ENCODE measurements at regions not wholly inside any gene's neighbourhood (a gene's known extent, or its start where the extent isn't known, plus 50 kb on each side); places are given as distances from the start of the nearest gene placed in this dataset.
A peak's percentile ranks its signal among the peaks of the same experiment; 100 is the strongest.
"Not testable (repeated sequence)": the region's sequence is repeated elsewhere in the genome, so short reads cannot be mapped to it uniquely, and the experiment has no call there.

DNA sequence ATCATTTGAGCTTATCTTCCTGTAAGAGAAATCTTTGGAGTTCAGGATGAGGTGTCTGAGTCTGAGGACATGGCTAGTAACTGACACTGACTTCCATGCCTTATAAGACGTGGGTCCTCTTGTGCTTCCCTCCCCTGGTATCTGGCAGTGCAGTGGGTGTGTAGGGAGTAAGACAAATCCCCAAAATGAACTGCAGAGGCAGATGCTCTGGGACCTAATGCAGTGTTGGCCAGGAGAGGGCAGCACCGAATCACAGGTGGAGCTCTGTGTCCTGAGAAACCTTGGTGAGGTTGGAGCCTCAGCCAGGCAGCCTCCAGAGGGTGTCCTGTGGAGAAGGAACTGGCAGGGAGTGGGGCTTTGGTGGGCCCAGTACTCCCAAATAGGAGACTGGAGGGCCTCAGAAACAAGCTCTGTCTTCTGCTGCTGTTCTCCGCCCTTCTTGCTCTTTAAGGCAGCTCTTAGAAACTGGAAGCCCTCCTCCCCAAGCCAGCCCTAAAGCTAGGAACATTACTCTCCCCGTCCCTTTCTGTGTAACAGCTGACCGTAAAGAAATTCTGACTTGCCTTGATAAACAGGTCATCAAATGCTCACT lies 196.8 kb downstream of the CCNG2 start:
- TF ChIP-seq, protein P1, sequence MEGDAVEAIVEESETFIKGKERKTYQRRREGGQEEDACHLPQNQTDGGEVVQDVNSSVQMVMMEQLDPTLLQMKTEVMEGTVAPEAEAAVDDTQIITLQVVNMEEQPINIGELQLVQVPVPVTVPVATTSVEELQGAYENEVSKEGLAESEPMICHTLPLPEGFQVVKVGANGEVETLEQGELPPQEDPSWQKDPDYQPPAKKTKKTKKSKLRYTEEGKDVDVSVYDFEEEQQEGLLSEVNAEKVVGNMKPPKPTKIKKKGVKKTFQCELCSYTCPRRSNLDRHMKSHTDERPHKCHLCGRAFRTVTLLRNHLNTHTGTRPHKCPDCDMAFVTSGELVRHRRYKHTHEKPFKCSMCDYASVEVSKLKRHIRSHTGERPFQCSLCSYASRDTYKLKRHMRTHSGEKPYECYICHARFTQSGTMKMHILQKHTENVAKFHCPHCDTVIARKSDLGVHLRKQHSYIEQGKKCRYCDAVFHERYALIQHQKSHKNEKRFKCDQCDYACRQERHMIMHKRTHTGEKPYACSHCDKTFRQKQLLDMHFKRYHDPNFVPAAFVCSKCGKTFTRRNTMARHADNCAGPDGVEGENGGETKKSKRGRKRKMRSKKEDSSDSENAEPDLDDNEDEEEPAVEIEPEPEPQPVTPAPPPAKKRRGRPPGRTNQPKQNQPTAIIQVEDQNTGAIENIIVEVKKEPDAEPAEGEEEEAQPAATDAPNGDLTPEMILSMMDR (conservative IDR thresholded peaks at IDR 0.05; ENCODE audit: low read depth in 2 of 2) = peak in 1 of 2 experiments; percentile 47; a peak in 2 of 4 replicates
- H3K27ac Mint-ChIP-seq; H3K4me1 Mint-ChIP-seq; H3K4me3 Mint-ChIP-seq; H3K27ac ChIP-seq (ENCODE audit: low read depth); H3K4me1 ChIP-seq (ENCODE audit: insufficient read depth); H3K79me2 ChIP-seq (replicated peaks; ENCODE audit: insufficient read depth); H3K4me3 ChIP-seq; H3K36me3 ChIP-seq (ENCODE audit: insufficient read depth); H3K4me2 ChIP-seq; H3K9me3 Mint-ChIP-seq; DNase-seq (ENCODE audit: low spot score); H3K36me3 Mint-ChIP-seq (ENCODE audit: low read depth); H3K27me3 ChIP-seq (ENCODE audit: insufficient read depth); H3K27me3 Mint-ChIP-seq (ENCODE audit: insufficient read depth, low read depth, poor library complexity); H3K9me2 ChIP-seq (ENCODE audit: insufficient read depth); H4K20me1 ChIP-seq (replicated peaks; ENCODE audit: insufficient read depth); H2AFZ ChIP-seq; H3F3A ChIP-seq (replicated peaks; ENCODE audit: low read depth): not testable (repeated sequence)
- ATAC-seq = peak; percentile 99

DNA sequence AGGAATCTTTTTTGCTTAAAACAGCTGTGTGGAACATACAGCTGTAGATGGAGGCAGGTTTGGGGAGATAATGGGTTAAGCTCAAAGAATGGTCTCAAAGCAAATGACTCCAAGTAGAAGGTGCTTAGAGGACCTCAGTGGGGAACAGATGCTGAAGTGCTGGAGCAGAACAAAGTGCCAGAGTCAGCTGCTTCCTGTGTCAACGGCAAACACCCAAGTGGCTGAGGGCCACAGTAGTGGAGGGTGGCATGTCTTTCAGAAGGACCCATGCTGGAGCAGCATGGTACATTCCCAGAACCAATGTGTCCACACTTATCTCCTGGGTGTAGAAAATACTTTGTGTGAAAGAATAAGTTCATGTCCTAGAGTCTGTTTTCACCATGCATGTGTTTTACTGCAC lies 197.5 kb downstream of the CCNG2 start:
- Histone ChIP-seq H3K9me2 (ENCODE audit: insufficient read depth) (0 out of 2 replicates have a peak, but pooled peaks cover under 1% of the 10 kb centered on the region), H3K4me1 (ENCODE audit: insufficient read depth) (no peaks in the 10 kb centered on the region), H3K27ac (ENCODE audit: low read depth) (no peak overlapping the region), H3F3A (replicated peaks; ENCODE audit: low read depth) (no peaks in the 10 kb centered on the region), H3K79me2 (replicated peaks; ENCODE audit: insufficient read depth) (no peaks in the 10 kb centered on the region), H4K20me1 (replicated peaks; ENCODE audit: insufficient read depth) (no peaks in the 10 kb centered on the region), H3K27me3 (ENCODE audit: insufficient read depth) (no peaks in the 10 kb centered on the region), H3K4me3 (no peak overlapping the region), H2AFZ (no peak overlapping the region), H3K4me2 (no peak overlapping the region), H3K36me3 (ENCODE audit: insufficient read depth) (no peaks in the 10 kb centered on the region)
- no peak for DNase-seq (ENCODE audit: low spot score)
- no peak for ATAC-seq
- no peaks in the 10 kb centered on the region for H3K36me3 Mint-ChIP-seq (ENCODE audit: low read depth)
- H3K4me3 Mint-ChIP-seq = no peak overlapping the region
- no peak overlapping the region for H3K27ac Mint-ChIP-seq
- H3K9me3 Mint-ChIP-seq = no peaks in the 10 kb centered on the region
- H3K27me3 Mint-ChIP-seq (ENCODE audit: insufficient read depth, low read depth, poor library complexity) = peaks cover 2% of the 10 kb centered on the region
- no peaks in the 10 kb centered on the region for H3K4me1 Mint-ChIP-seq
- TF ChIP-seq NANOG (IDR thresholded peaks at IDR 0.05; ENCODE audit: borderline replicate concordance) = no peak
- no peak for TF ChIP-seq EZH2 (IDR thresholded peaks at IDR 0.05; ENCODE audit: low read depth, unreplicated experiment)
- TF ChIP-seq, protein P2, sequence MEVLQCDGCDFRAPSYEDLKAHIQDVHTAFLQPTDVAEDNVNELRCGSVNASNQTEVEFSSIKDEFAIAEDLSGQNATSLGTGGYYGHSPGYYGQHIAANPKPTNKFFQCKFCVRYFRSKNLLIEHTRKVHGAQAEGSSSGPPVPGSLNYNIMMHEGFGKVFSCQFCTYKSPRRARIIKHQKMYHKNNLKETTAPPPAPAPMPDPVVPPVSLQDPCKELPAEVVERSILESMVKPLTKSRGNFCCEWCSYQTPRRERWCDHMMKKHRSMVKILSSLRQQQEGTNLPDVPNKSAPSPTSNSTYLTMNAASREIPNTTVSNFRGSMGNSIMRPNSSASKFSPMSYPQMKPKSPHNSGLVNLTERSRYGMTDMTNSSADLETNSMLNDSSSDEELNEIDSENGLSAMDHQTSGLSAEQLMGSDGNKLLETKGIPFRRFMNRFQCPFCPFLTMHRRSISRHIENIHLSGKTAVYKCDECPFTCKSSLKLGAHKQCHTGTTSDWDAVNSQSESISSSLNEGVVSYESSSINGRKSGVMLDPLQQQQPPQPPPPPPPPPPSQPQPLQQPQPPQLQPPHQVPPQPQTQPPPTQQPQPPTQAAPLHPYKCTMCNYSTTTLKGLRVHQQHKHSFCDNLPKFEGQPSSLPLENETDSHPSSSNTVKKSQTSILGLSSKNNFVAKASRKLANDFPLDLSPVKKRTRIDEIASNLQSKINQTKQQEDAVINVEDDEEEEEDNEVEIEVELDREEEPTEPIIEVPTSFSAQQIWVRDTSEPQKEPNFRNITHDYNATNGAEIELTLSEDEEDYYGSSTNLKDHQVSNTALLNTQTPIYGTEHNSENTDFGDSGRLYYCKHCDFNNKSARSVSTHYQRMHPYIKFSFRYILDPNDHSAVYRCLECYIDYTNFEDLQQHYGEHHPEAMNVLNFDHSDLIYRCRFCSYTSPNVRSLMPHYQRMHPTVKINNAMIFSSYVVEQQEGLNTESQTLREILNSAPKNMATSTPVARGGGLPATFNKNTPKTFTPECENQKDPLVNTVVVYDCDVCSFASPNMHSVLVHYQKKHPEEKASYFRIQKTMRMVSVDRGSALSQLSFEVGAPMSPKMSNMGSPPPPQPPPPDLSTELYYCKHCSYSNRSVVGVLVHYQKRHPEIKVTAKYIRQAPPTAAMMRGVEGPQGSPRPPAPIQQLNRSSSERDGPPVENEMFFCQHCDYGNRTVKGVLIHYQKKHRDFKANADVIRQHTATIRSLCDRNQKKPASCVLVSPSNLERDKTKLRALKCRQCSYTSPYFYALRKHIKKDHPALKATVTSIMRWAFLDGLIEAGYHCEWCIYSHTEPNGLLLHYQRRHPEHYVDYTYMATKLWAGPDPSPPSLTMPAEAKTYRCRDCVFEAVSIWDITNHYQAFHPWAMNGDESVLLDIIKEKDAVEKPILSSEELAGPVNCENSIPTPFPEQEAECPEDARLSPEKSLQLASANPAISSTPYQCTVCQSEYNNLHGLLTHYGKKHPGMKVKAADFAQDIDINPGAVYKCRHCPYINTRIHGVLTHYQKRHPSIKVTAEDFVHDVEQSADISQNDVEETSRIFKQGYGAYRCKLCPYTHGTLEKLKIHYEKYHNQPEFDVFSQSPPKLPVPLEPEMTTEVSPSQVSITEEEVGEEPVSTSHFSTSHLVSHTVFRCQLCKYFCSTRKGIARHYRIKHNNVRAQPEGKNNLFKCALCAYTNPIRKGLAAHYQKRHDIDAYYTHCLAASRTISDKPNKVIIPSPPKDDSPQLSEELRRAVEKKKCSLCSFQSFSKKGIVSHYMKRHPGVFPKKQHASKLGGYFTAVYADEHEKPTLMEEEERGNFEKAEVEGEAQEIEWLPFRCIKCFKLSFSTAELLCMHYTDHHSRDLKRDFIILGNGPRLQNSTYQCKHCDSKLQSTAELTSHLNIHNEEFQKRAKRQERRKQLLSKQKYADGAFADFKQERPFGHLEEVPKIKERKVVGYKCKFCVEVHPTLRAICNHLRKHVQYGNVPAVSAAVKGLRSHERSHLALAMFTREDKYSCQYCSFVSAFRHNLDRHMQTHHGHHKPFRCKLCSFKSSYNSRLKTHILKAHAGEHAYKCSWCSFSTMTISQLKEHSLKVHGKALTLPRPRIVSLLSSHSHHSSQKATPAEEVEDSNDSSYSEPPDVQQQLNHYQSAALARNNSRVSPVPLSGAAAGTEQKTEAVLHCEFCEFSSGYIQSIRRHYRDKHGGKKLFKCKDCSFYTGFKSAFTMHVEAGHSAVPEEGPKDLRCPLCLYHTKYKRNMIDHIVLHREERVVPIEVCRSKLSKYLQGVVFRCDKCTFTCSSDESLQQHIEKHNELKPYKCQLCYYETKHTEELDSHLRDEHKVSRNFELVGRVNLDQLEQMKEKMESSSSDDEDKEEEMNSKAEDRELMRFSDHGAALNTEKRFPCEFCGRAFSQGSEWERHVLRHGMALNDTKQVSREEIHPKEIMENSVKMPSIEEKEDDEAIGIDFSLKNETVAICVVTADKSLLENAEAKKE (CRISPR knock-in tag; IDR thresholded peaks at IDR 0.05) = no peak
- TF ChIP-seq STAT1 (IDR thresholded peaks at IDR 0.05; ENCODE audit: unreplicated experiment) = no peak
- no peak for TF ChIP-seq ZNF114 (CRISPR knock-in tag; IDR thresholded peaks at IDR 0.05)
- TF ChIP-seq POLR2AphosphoS5 (IDR thresholded peaks at IDR 0.05; ENCODE audit: low read depth) = no peak
- no peak for TF ChIP-seq EZH2phosphoT487 (IDR thresholded peaks at IDR 0.05; ENCODE audit: unreplicated experiment)
- TF ChIP-seq CREB1 (CRISPR knock-in tag; IDR thresholded peaks at IDR 0.05; ENCODE audit: low read depth) = no peak
- TF ChIP-seq, protein P1 (conservative IDR thresholded peaks at IDR 0.05; ENCODE audit: low read depth in 2 of 2) = no peak
- TF ChIP-seq JUNB (IDR thresholded peaks at IDR 0.05; ENCODE audit: unreplicated experiment) = no peak
- TF ChIP-seq, protein P3, sequence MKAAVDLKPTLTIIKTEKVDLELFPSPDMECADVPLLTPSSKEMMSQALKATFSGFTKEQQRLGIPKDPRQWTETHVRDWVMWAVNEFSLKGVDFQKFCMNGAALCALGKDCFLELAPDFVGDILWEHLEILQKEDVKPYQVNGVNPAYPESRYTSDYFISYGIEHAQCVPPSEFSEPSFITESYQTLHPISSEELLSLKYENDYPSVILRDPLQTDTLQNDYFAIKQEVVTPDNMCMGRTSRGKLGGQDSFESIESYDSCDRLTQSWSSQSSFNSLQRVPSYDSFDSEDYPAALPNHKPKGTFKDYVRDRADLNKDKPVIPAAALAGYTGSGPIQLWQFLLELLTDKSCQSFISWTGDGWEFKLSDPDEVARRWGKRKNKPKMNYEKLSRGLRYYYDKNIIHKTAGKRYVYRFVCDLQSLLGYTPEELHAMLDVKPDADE (IDR thresholded peaks at IDR 0.05) = no peak
